ENCODE measurements at regions not wholly inside any gene's neighbourhood (a gene's known extent, or its start where the extent isn't known, plus 50 kb on each side); places are given as distances from the start of the nearest gene placed in this dataset.

DNA sequence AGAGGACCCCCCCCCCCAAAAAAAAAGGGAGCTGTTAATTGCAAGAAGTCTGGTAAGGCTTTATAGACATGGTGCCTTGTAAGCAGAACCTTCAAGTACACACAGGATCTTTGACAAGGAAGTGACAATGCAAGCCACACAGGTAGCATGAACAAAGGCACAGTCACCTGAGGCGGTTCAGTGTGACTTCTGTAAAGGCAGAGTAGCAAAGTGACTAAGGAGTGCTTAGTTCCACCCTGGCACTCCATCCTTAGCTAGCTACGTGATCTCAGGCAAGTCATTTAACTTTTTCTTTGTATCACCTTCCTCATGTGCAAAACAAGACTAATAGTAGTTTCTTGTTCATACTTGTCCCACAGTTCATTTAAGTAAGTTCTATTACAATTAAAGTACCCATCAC lies 282.0 kb downstream of the PRELID2 start:
- H3K4me1 Mint-ChIP-seq, result peaks cover 6% of the 10 kb centered on the region
- H3K27ac Mint-ChIP-seq, result no peak overlapping the region
- no peaks in the 10 kb centered on the region for H3K36me3 Mint-ChIP-seq
- peaks cover 8% of the 10 kb centered on the region for H3K9me3 Mint-ChIP-seq
- DNase-seq (ENCODE audit: low spot score in 2 of 2, unreplicated experiment in 2 of 2), result no peak
- no peaks in the 10 kb centered on the region for H3K27me3 Mint-ChIP-seq (ENCODE audit: low read depth)
- TF ChIP-seq, protein P1, sequence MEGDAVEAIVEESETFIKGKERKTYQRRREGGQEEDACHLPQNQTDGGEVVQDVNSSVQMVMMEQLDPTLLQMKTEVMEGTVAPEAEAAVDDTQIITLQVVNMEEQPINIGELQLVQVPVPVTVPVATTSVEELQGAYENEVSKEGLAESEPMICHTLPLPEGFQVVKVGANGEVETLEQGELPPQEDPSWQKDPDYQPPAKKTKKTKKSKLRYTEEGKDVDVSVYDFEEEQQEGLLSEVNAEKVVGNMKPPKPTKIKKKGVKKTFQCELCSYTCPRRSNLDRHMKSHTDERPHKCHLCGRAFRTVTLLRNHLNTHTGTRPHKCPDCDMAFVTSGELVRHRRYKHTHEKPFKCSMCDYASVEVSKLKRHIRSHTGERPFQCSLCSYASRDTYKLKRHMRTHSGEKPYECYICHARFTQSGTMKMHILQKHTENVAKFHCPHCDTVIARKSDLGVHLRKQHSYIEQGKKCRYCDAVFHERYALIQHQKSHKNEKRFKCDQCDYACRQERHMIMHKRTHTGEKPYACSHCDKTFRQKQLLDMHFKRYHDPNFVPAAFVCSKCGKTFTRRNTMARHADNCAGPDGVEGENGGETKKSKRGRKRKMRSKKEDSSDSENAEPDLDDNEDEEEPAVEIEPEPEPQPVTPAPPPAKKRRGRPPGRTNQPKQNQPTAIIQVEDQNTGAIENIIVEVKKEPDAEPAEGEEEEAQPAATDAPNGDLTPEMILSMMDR (IDR thresholded peaks at IDR 0.05; ENCODE audit: unreplicated experiment), result no peak
- H3K4me3 Mint-ChIP-seq, result no peak overlapping the region

DNA sequence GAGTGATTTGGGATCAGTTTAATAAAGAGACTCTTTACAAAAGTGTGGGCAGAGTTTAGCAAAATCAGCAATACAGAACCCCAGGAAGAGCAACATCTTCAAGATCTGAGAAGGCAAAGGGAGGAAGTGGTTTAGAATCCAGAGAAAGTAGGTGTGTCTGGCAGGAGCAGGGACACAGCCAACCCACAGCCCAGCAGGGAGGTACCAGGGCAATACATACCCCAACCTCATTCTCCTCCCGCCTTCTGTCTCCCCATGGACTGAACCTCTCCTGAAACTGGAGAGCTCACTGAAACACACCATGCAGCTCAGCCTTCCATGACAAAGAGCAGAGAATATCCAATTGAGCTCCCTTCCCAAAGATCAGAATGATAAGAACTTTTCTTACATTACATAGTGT lies 283.4 kb downstream of the PRELID2 start:
- Mint-ChIP-seq H3K36me3 (no peaks in the 10 kb centered on the region), H3K9me3 (peaks cover 4% of the 10 kb centered on the region), H3K4me1 (no peaks in the 10 kb centered on the region), H3K27me3 (ENCODE audit: low read depth) (no peaks in the 10 kb centered on the region), H3K27ac (no peak overlapping the region), H3K4me3 (no peak overlapping the region)
- TF ChIP-seq, protein P1 (IDR thresholded peaks at IDR 0.05; ENCODE audit: unreplicated experiment), result no peak
- no peak for DNase-seq (ENCODE audit: low spot score in 2 of 2, unreplicated experiment in 2 of 2)

DNA sequence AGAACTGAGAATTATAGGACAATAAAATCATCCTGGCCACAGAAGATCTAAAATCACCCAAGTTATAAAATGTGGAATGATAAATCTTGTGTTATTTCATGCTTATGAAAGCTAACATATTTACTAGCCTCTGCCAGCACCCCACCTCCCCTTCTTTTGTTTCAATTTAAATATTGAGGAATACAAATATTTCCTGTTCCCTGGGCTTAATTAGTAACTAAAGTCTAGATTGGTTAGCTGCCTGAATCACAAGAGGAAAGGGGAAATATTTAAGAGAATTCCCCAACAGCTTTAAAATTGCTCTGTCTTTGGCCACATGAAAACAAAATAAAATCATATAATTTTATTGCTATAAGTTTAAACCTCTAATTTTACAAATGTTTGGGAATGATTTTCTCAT lies 287.0 kb downstream of the PRELID2 start:
- Mint-ChIP-seq H3K27ac (no peak overlapping the region), H3K36me3 (no peaks in the 10 kb centered on the region), H3K4me1 (peaks cover 2% of the 10 kb centered on the region), H3K27me3 (ENCODE audit: low read depth) (no peaks in the 10 kb centered on the region), H3K9me3 (no peaks in the 10 kb centered on the region), H3K4me3 (no peak overlapping the region)
- DNase-seq (ENCODE audit: low spot score in 2 of 2, unreplicated experiment in 2 of 2), result no peak
- TF ChIP-seq, protein P1 (IDR thresholded peaks at IDR 0.05; ENCODE audit: unreplicated experiment), result no peak

DNA sequence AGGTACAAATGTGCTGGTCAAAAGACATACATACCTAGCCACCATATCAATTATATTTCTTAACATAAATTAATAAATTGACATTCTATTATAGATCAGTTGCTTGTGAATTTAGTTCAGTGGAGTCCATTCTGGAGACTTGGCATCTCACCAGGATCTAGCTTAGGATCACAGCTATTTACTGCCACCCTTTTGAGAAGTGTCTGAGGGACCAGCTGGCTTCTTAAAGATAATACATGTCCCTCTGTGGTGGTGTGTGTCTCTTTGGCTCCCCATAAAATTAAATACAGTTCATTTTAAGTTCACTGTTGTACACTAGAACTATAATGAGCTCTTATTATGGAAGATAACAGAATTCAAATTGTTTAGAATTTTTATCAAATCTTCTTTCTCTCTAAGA lies 290.7 kb downstream of the PRELID2 start:
- H3K27ac Mint-ChIP-seq, result no peak overlapping the region
- no peak overlapping the region for H3K4me3 Mint-ChIP-seq
- TF ChIP-seq, protein P1 (IDR thresholded peaks at IDR 0.05; ENCODE audit: unreplicated experiment), result no peak
- H3K4me1 Mint-ChIP-seq, result peaks cover 2% of the 10 kb centered on the region
- no peaks in the 10 kb centered on the region for H3K9me3 Mint-ChIP-seq
- no peak for DNase-seq (ENCODE audit: low spot score in 2 of 2, unreplicated experiment in 2 of 2)
- H3K36me3 Mint-ChIP-seq, result no peaks in the 10 kb centered on the region
- H3K27me3 Mint-ChIP-seq (ENCODE audit: low read depth), result no peaks in the 10 kb centered on the region

DNA sequence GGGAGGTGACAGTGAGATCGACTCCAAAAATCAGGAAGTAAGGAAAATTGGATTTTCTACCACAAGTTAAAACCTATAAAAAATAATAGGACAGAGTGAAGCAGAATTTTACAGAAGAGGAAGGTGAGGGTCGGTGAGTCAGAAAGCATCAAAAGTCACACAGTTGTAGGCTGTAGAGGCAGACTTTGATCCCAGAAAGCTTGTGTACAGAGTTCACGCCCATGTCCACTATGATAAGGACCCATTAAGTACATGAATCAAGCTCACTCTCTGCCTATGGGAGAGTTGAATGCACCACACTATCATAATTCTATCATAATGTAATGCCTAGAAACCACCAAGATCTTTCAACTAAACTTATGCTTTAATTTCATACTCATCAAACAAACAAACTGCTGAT lies 291.2 kb downstream of the PRELID2 start:
- peaks cover 2% of the 10 kb centered on the region for H3K4me1 Mint-ChIP-seq
- H3K27ac Mint-ChIP-seq, result no peak overlapping the region
- H3K4me3 Mint-ChIP-seq, result no peak overlapping the region
- H3K27me3 Mint-ChIP-seq (ENCODE audit: low read depth), result no peaks in the 10 kb centered on the region
- H3K9me3 Mint-ChIP-seq, result no peaks in the 10 kb centered on the region
- TF ChIP-seq, protein P1 (IDR thresholded peaks at IDR 0.05; ENCODE audit: unreplicated experiment), result no peak
- no peak for DNase-seq (ENCODE audit: low spot score in 2 of 2, unreplicated experiment in 2 of 2)
- no peaks in the 10 kb centered on the region for H3K36me3 Mint-ChIP-seq

DNA sequence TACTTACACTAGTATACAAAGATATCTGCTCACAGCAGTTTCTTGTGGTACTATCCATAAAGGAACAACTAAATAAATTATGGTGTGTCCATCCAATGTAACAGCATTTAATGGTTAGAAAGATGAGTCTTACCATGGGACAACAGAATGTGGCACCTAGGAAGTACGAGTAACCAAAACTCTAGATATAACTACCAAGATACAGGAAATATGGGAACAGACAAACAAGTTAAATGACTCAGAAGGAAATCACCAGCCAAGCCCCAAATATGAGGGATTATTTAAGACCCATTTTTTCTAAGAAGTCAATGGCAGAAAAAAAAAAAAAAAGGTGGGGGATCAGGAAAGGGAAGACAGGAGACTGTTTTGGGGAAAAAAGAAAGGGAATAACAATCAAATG lies 294.8 kb downstream of the PRELID2 start:
- peaks cover 2% of the 10 kb centered on the region for H3K4me1 Mint-ChIP-seq
- H3K9me3 Mint-ChIP-seq, result peaks cover 17% of the 10 kb centered on the region
- no peak for DNase-seq (ENCODE audit: low spot score in 2 of 2, unreplicated experiment in 2 of 2)
- peaks cover 7% of the 10 kb centered on the region for H3K36me3 Mint-ChIP-seq
- TF ChIP-seq, protein P1 (IDR thresholded peaks at IDR 0.05; ENCODE audit: unreplicated experiment), result no peak
- H3K27ac Mint-ChIP-seq, result no peak overlapping the region
- H3K27me3 Mint-ChIP-seq (ENCODE audit: low read depth), result no peaks in the 10 kb centered on the region
- H3K4me3 Mint-ChIP-seq, result no peak overlapping the region

Data from mesothelial cell of epicardium (in vitro differentiated cells).